CD4-positive, CD25-positive, alpha-beta regulatory T cell (primary cell): ENCODE measurements at regions not wholly inside any gene's neighbourhood (a gene's known extent, or its start where the extent isn't known, plus 50 kb on each side); places are given as distances from the start of the nearest gene placed in this dataset.

ENCODE experiments used
- ATAC-seq, 2 donors: fragments of 150-1000 bp; cut with Tn5 transposase; one replicate each; pipeline ENCODE4 v1.10.0; 2021; ENCODE audit warnings: low read depth in 2 of 2, moderate number of reproducible peaks in 2 of 2, moderate library complexity in 1 of 2
- DNase-seq, 3 donors: peaks; one replicate each; pipeline versions ENCODE4 v3.0.0 to v3.0.0-alpha.2; 2012 to 2022; ENCODE audit warnings: mixed read lengths in 1 of 3
- H3K27ac ChIP-seq: one replicate; pipeline ENCODE4 v1.7.0; 2013; ENCODE audit warnings: mild to moderate bottlenecking, low read length; ENCODE audit not compliant: insufficient read depth, poor library complexity, severe bottlenecking
- H3K27me3 ChIP-seq: one replicate; pipeline ENCODE4 v1.7.0; 2013; ENCODE audit warnings: low read length; ENCODE audit not compliant: control insufficient read depth, insufficient read depth
- H3K36me3 ChIP-seq: one replicate; pipeline ENCODE4 v1.7.0; 2013; ENCODE audit warnings: mild to moderate bottlenecking, low read length, moderate library complexity; ENCODE audit not compliant: control insufficient read depth, insufficient read depth
- H3K4me1 ChIP-seq: 2 replicates; pipeline ENCODE4 v1.7.0; 2013; ENCODE audit warnings: mild to moderate bottlenecking, low read length; ENCODE audit not compliant: insufficient read depth, control insufficient read depth, poor library complexity, severe bottlenecking
- H3K4me3 ChIP-seq: one replicate; pipeline ENCODE4 v1.7.0; 2013; ENCODE audit warnings: low read depth, mild to moderate bottlenecking, low read length, moderate library complexity
- H3K9me3 ChIP-seq, 2 experiments: 1 replicate in 1 of 2; 2 replicates in 1 of 2; pipeline ENCODE4 v1.7.0; 2013; ENCODE audit warnings: low read length in 2 of 2, mild to moderate bottlenecking in 1 of 2, moderate library complexity in 1 of 2; ENCODE audit not compliant: control insufficient read depth in 2 of 2
- H3K27ac Mint-ChIP-seq, 3 donors: one replicate each; pipeline ENCODE4 v1.8.0; 2020 to 2022; ENCODE audit warnings: mild to moderate bottlenecking in 3 of 3, mixed read lengths in 3 of 3, moderate library complexity in 2 of 3
- H3K27me3 Mint-ChIP-seq: one replicate; pipeline ENCODE4 v1.8.0; 2022; ENCODE audit warnings: mild to moderate bottlenecking, mixed read lengths
- H3K36me3 Mint-ChIP-seq: one replicate; pipeline ENCODE4 v1.8.0; 2020; ENCODE audit warnings: mixed read lengths
- H3K4me1 Mint-ChIP-seq, 4 donors: one replicate each; pipeline ENCODE4 v1.8.0; 2020 to 2022; ENCODE audit warnings: mixed read lengths in 4 of 4, mild to moderate bottlenecking in 1 of 4
- H3K4me3 Mint-ChIP-seq, 4 donors: one replicate each; pipeline ENCODE4 v1.8.0; 2020 to 2022; ENCODE audit warnings: mild to moderate bottlenecking in 4 of 4, mixed read lengths in 4 of 4, moderate library complexity in 3 of 4
- H3K9me3 Mint-ChIP-seq, 7 donors: one replicate each; pipeline ENCODE4 v1.8.0; 2020 to 2022; ENCODE audit warnings: mixed read lengths in 7 of 7, mild to moderate bottlenecking in 3 of 7, moderate library complexity in 2 of 7

DNA sequence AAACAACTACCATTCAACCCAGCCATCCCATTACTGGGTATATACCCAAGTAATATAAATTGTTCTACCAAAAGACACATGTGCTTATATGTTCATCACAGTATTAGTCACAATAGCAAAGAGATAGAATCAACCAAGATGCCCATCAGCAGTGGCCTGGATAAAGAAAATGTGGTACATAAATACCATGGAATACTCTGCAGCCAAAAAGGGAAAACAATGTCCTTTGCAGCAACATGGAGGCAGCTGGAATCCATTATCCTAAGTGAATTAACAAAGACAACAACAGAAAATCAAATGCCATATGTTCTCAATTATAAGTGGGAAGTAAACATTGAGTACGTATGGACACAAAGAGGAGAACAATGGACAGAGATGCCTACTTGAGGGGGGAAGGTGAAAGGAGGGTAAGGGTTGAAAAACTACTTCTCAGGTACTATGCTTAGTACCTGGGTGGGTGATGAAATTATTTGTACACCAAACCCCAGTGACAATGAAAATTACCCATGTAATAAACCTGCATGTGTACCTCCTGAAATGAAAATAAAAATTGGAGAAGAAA lies 632.1 kb upstream of the AADAT start:
- H3K4me1 ChIP-seq: no peaks in the 10 kb centered on the region
- Mint-ChIP-seq H3K36me3 (no peaks in the 10 kb centered on the region), H3K9me3 (peaks cover 0 to 16% (median 4%) of the 10 kb centered on the region in 7 donors), H3K4me3 (no peak overlapping the region), H3K4me1 (no peaks in the 10 kb centered on the region), H3K27ac (no peak overlapping the region), H3K27me3 (no peaks in the 10 kb centered on the region)
- no peak overlapping the region for H3K4me3 ChIP-seq
- ATAC-seq (no peak), DNase-seq (no peak)
- H3K9me3 ChIP-seq: no peaks in the 10 kb centered on the region
- no peaks in the 10 kb centered on the region for H3K27me3 ChIP-seq
- no peaks in the 10 kb centered on the region for H3K36me3 ChIP-seq
- no peak overlapping the region for H3K27ac ChIP-seq

DNA sequence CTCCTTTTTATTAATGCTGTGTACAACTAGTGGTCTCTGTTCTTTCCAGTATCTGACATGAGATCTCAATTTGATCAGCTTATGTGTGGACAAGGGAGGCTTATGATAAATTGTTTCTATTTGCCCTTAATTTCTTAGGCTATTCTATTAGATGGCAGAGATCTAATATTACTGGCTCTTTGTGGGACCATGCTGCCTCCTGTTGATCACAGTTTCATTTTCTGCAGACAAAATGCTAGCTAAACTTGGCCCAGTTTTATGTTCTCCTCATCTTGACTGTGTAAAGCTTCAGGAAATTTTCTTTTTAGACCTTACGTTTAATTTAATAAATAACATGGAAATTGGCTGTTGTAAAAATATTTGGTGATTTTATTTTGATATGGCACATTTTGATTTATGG lies 627.1 kb upstream of the AADAT start:
- H3K36me3 ChIP-seq: no peaks in the 10 kb centered on the region
- no peaks in the 10 kb centered on the region for H3K4me1 Mint-ChIP-seq
- H3K27me3 Mint-ChIP-seq: no peaks in the 10 kb centered on the region
- no peak overlapping the region for H3K27ac ChIP-seq
- no peaks in the 10 kb centered on the region for H3K4me1 ChIP-seq
- no peak overlapping the region for H3K4me3 ChIP-seq
- H3K4me3 Mint-ChIP-seq: no peak overlapping the region
- no peak overlapping the region for H3K27ac Mint-ChIP-seq
- no peaks in the 10 kb centered on the region for H3K9me3 ChIP-seq
- H3K27me3 ChIP-seq: no peaks in the 10 kb centered on the region
- ATAC-seq (no peak), DNase-seq (no peak)
- no peaks in the 10 kb centered on the region for H3K36me3 Mint-ChIP-seq
- H3K9me3 Mint-ChIP-seq: peaks cover 0 to 21% (median 5%) of the 10 kb centered on the region in 7 donors

DNA sequence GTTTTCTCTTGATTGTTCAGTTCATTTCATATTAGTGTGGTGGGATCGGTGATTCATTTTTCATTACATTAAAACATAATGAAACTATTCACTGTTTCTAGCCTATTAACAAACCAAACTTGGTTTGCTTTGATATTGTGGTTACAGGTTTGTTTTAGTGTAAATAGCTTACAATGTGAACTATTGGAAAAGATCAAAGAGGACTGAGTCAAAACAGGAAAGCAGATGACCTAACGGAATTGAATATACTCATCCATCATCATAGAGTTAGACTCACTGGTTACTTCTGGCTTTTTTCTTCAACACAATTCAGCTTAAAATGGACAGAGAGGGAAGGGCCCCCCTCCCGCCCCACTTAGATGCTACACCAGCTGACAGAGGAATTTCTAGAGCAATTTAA lies 616.2 kb upstream of the AADAT start:
- Mint-ChIP-seq H3K27ac (no peak overlapping the region), H3K27me3 (no peaks in the 10 kb centered on the region), H3K9me3 (peaks cover 0 to 8% (median 6%) of the 10 kb centered on the region in 7 donors), H3K36me3 (no peaks in the 10 kb centered on the region), H3K4me3 (no peak overlapping the region), H3K4me1 (no peaks in the 10 kb centered on the region)
- Histone ChIP-seq H3K27ac (no peak overlapping the region), H3K9me3 (no peaks in the 10 kb centered on the region), H3K27me3 (no peaks in the 10 kb centered on the region), H3K4me1 (no peaks in the 10 kb centered on the region), H3K4me3 (no peak overlapping the region), H3K36me3 (no peaks in the 10 kb centered on the region)
- no peak for ATAC-seq
- DNase-seq: no peak

DNA sequence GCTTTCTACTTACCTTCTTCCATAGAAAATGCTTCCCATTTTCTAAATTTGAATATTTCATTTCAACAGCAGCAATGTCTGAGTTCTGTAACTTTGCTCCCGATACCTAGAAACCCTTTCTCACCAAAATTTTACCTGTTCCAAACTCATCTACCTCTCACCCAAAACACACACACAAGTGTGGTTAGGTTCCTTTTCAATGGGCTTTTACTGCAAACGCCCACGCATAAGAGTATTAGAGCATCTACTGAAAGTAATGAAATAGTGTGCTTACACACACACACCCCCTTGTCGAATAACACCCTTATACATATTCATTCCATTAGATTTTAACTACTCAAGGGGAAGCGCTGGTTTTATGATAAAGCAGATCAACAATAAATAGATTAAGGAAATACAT lies 610.3 kb upstream of the AADAT start:
- Mint-ChIP-seq H3K4me1 (no peaks in the 10 kb centered on the region), H3K27me3 (no peaks in the 10 kb centered on the region), H3K36me3 (no peaks in the 10 kb centered on the region), H3K27ac (no peak overlapping the region), H3K4me3 (no peak overlapping the region), H3K9me3 (peaks cover 3 to 13% (median 4%) of the 10 kb centered on the region in 7 donors)
- Histone ChIP-seq H3K27ac (no peak overlapping the region), H3K4me1 (no peaks in the 10 kb centered on the region), H3K36me3 (no peaks in the 10 kb centered on the region), H3K27me3 (no peaks in the 10 kb centered on the region), H3K4me3 (no peak overlapping the region), H3K9me3 (no peaks in the 10 kb centered on the region)
- DNase-seq (no peak), ATAC-seq (no peak)

DNA sequence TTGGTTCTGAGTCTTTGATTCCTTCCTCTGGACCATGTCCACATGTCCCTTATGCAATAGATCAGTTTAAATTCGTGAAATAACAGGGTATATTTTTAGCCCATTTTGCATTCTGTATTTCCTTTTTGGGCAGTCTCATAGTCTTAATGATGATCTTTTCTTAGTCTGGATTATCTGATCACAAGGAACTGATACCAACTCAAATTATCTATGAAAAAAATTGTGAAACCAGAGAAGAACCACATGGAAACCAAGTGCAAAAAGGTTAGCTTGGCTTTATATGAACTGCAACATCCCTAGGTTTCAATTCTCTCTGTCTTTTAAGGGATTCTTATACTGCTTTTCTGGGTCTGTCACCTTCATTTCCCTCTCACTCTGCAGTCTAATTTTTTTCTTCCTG lies 608.6 kb upstream of the AADAT start:
- no peak overlapping the region for H3K4me3 ChIP-seq
- ATAC-seq: no peak
- no peaks in the 10 kb centered on the region for H3K4me1 Mint-ChIP-seq
- H3K36me3 ChIP-seq: no peaks in the 10 kb centered on the region
- no peaks in the 10 kb centered on the region for H3K4me1 ChIP-seq
- peak overlapping the region in 1 of 3 donors; percentile 24 for H3K27ac Mint-ChIP-seq
- H3K27me3 Mint-ChIP-seq: no peaks in the 10 kb centered on the region
- H3K27me3 ChIP-seq: no peaks in the 10 kb centered on the region
- no peak for DNase-seq
- H3K27ac ChIP-seq: no peak overlapping the region
- H3K9me3 Mint-ChIP-seq: peaks cover 2 to 17% (median 4%) of the 10 kb centered on the region in 7 donors
- no peak overlapping the region for H3K4me3 Mint-ChIP-seq
- H3K9me3 ChIP-seq: no peaks in the 10 kb centered on the region
- H3K36me3 Mint-ChIP-seq: no peaks in the 10 kb centered on the region

DNA sequence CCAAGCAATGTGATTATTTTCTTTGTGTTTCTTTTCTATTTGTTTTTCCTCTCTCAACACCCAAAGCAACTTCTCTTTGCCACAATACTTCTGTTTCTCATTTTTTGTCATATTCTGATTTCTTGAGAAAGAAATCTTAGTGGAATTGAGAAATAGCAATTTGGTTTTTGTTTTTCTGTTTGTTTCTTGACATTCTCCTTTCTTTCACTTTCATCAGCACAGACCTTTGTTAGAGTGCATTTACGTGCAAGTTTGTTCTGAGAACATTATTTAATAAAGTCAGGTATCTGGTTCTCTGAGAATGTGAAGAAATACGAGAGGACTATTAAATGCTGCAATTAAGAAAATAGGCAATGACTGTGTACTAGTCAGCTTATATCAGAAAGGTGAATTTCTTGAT lies 608.1 kb upstream of the AADAT start:
- no peak overlapping the region for H3K27ac Mint-ChIP-seq
- H3K9me3 Mint-ChIP-seq: peaks cover under 1 to 16% (median 4%) of the 10 kb centered on the region in 7 donors
- Histone ChIP-seq H3K4me3 (no peak overlapping the region), H3K27me3 (no peaks in the 10 kb centered on the region), H3K36me3 (no peaks in the 10 kb centered on the region), H3K27ac (no peak overlapping the region), H3K9me3 (no peaks in the 10 kb centered on the region), H3K4me1 (no peaks in the 10 kb centered on the region)
- no peaks in the 10 kb centered on the region for H3K27me3 Mint-ChIP-seq
- DNase-seq (no peak), ATAC-seq (no peak)
- H3K36me3 Mint-ChIP-seq: no peaks in the 10 kb centered on the region
- H3K4me1 Mint-ChIP-seq: no peaks in the 10 kb centered on the region
- H3K4me3 Mint-ChIP-seq: no peak overlapping the region

DNA sequence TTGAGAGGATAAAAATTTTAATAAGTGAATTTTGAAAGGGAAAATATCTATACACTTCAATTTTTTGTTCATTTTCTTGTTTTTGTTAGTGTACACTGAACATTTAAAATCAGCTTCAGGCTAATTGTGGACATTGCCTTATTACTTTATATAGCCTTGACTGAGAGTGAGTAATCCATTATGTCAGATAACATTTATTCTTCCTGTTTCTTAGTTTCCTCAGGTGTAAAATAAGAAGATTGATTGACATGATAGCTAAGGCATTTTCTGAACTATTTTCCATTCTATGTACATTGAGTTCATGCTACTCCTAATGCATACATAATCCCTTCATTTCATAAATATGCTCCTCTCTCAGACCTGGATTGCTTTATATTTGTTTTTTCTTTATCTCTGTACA lies 607.3 kb upstream of the AADAT start:
- Mint-ChIP-seq H3K4me1 (no peaks in the 10 kb centered on the region), H3K36me3 (no peaks in the 10 kb centered on the region), H3K27ac (no peak overlapping the region), H3K4me3 (no peak overlapping the region), H3K9me3 (peaks cover 0 to 16% (median 4%) of the 10 kb centered on the region in 7 donors), H3K27me3 (no peaks in the 10 kb centered on the region)
- Histone ChIP-seq H3K9me3 (no peaks in the 10 kb centered on the region), H3K27me3 (no peaks in the 10 kb centered on the region), H3K4me1 (no peaks in the 10 kb centered on the region), H3K27ac (no peak overlapping the region), H3K4me3 (no peak overlapping the region), H3K36me3 (no peaks in the 10 kb centered on the region)
- ATAC-seq: no peak
- DNase-seq: no peak

DNA sequence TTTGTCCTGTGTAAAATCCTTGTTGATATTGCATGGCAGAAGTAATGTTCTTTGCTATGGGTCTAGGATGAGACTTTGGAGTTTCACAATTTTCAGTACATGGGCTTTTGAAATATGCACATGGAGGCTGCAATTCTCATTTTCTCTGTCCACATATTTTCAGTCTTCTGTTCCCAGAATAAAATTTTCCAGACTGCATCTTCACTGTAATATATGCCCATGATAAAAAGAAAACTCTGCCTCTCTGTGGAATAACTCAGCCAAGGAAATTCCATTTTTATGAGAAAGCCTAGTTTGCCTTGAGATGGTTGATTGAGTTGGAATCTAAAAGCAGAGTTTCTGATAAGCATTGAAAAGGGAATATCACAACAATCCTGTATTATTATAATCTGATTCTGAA lies 601.4 kb upstream of the AADAT start:
- H3K27ac ChIP-seq: no peak overlapping the region
- DNase-seq (no peak), ATAC-seq (no peak)
- peaks cover 0 to 6% of the 10 kb centered on the region in 2 experiments for H3K9me3 ChIP-seq
- Mint-ChIP-seq H3K4me3 (no peak overlapping the region), H3K27ac (no peak overlapping the region), H3K36me3 (no peaks in the 10 kb centered on the region), H3K9me3 (peaks cover 0 to 13% (median 3%) of the 10 kb centered on the region in 7 donors), H3K27me3 (no peaks in the 10 kb centered on the region), H3K4me1 (no peaks in the 10 kb centered on the region)
- H3K4me3 ChIP-seq: no peak overlapping the region
- no peaks in the 10 kb centered on the region for H3K4me1 ChIP-seq
- H3K36me3 ChIP-seq: no peaks in the 10 kb centered on the region
- H3K27me3 ChIP-seq: no peaks in the 10 kb centered on the region
